ENCODE measurements at regions not wholly inside any gene's neighbourhood (a gene's known extent, or its start where the extent isn't known, plus 50 kb on each side); places are given as distances from the start of the nearest gene placed in this dataset.

GRCh38 chr6:97669191-97670031 lies 386.4 kb upstream of the MMS22L start:
- DNase-seq = peak; percentile 15
- Histone ChIP-seq H2AFZ (ENCODE audit: low read depth) (peak overlapping the region; percentile 61; the same call in 1 of the 2 replicates), H3K9me3 (no peaks in the 10 kb centered on the region), H3K4me2 (no peak overlapping the region), H3K4me1 (ENCODE audit: control insufficient read depth in 1 of 2, insufficient read depth in 2 of 2, low read depth in 1 of 2, low read length in 1 of 2) (peaks cover 0 to 10% of the 10 kb centered on the region in 2 experiments; a peak in 1 of 4 replicates), H3K9me2 (0 out of 2 replicates have a peak, but pooled peaks cover 3% of the 10 kb centered on the region), H3F3A (replicated peaks; ENCODE audit: insufficient read depth) (peaks cover 3% of the 10 kb centered on the region), H3K9ac (no peak overlapping the region), H3K4me3 (ENCODE audit: low read depth in 2 of 2, low read length in 1 of 2) (no peak overlapping the region), H4K20me1 (ENCODE audit: insufficient read depth) (no peaks in the 10 kb centered on the region), H3K36me3 (replicated peaks in 1 of 2; ENCODE audit: control insufficient read depth in 1 of 2, insufficient read depth in 2 of 2, low read length in 1 of 2) (no peaks in the 10 kb centered on the region), H3K27ac (ENCODE audit: low read depth in 2 of 2, low read length in 1 of 2) (no peak overlapping the region), H3K79me2 (ENCODE audit: insufficient read depth) (no peaks in the 10 kb centered on the region), H3K27me3 (ENCODE audit: insufficient read depth) (no peaks in the 10 kb centered on the region)
- POLR2A ChIA-PET = no interaction called here
- WGBS (ENCODE audit: low lambda C conversion rate) = 63% methylated on average over 15 of the region's 15 CpGs
- TF ChIP-seq GATA2 (CRISPR knock-in tag; IDR thresholded peaks at IDR 0.05) = no peak; the same call in 1 of the 2 replicates
- TF ChIP-seq NRF1 (IDR thresholded peaks at IDR 0.05; ENCODE audit: low read depth, low read length) = no peak
- TF ChIP-seq FOSL2 (IDR thresholded peaks at IDR 0.05; ENCODE audit: borderline replicate concordance, low read depth) = 0 out of 2 replicates have a peak, but pooled peaks have one; percentile 16
- no peak for TF ChIP-seq RFX5 (IDR thresholded peaks at IDR 0.05; ENCODE audit: low read length)
- no peak for TF ChIP-seq ZBTB33 (IDR thresholded peaks at IDR 0.05; ENCODE audit: borderline replicate concordance, low read depth)
- TF ChIP-seq EZH2phosphoT487 (IDR thresholded peaks at IDR 0.05; ENCODE audit: borderline replicate concordance, low read depth) = no peak
- 0 out of 2 replicates have a peak, but pooled peaks have one; percentile 7 for TF ChIP-seq JUND (IDR thresholded peaks at IDR 0.05)
- TF ChIP-seq ELF1 (IDR thresholded peaks at IDR 0.05) = no peak
- no peak for TF ChIP-seq FOXM1 (IDR thresholded peaks at IDR 0.05; ENCODE audit: low read depth)
- TF ChIP-seq CHD2 (IDR thresholded peaks at IDR 0.05; ENCODE audit: low read length, partially characterized antibody) = no peak
- no peak for TF ChIP-seq RAD21 (IDR thresholded peaks at IDR 0.05; ENCODE audit: low read length)
- no peak for TF ChIP-seq TAF1 (IDR thresholded peaks at IDR 0.05; ENCODE audit: borderline replicate concordance, low read depth, low read length)
- no peak for TF ChIP-seq MXI1 (IDR thresholded peaks at IDR 0.05; ENCODE audit: low read depth, low read length)
- no peak for TF ChIP-seq MEF2A (IDR thresholded peaks at IDR 0.05; ENCODE audit: borderline replicate concordance, low read depth)
- no peak for TF ChIP-seq TEAD4 (IDR thresholded peaks at IDR 0.05; ENCODE audit: borderline replicate concordance, insufficient read depth)
- CTCF ChIA-PET = no interaction called here

- Histone ChIP-seq H3K36me3 (replicated peaks in 1 of 2; ENCODE audit: control insufficient read depth in 1 of 2, insufficient read depth in 2 of 2, low read length in 1 of 2) (no peaks in the 10 kb centered on the region), H3K27ac (ENCODE audit: low read depth in 2 of 2, low read length in 1 of 2) (no peak overlapping the region), H2AFZ (ENCODE audit: low read depth) (no peak overlapping the region), H3K4me1 (ENCODE audit: control insufficient read depth in 1 of 2, insufficient read depth in 2 of 2, low read depth in 1 of 2, low read length in 1 of 2) (0 out of 4 replicates have a peak, but pooled peaks cover 0 to 6% of the 10 kb centered on the region in 2 experiments), H3F3A (replicated peaks; ENCODE audit: insufficient read depth) (peaks cover 3% of the 10 kb centered on the region), H3K4me2 (no peak overlapping the region), H3K27me3 (ENCODE audit: insufficient read depth) (no peaks in the 10 kb centered on the region), H4K20me1 (ENCODE audit: insufficient read depth) (no peaks in the 10 kb centered on the region), H3K9me3 (no peaks in the 10 kb centered on the region), H3K9ac (no peak overlapping the region), H3K4me3 (ENCODE audit: low read depth in 2 of 2, low read length in 1 of 2) (no peak overlapping the region), H3K79me2 (ENCODE audit: insufficient read depth) (no peaks in the 10 kb centered on the region), H3K9me2 (0 out of 2 replicates have a peak, but pooled peaks cover 3% of the 10 kb centered on the region)
- 75% methylated on average over 3 of the region's 3 CpGs for WGBS (ENCODE audit: low lambda C conversion rate)
- no peak for DNase-seq
- ChIA-PET POLR2A (no interaction called here), CTCF (no interaction called here)
- no peak for TF ChIP-seq RFX5 (IDR thresholded peaks at IDR 0.05; ENCODE audit: low read length)
- TF ChIP-seq GABPA (IDR thresholded peaks at IDR 0.05; ENCODE audit: low read depth) = no peak
- TF ChIP-seq NRF1 (IDR thresholded peaks at IDR 0.05; ENCODE audit: low read depth, low read length) = no peak
- TF ChIP-seq ZBTB33 (IDR thresholded peaks at IDR 0.05; ENCODE audit: borderline replicate concordance, low read depth) = no peak
- TF ChIP-seq FOXJ3 (CRISPR knock-in tag; IDR thresholded peaks at IDR 0.05) = no peak
- no peak for TF ChIP-seq FOXM1 (IDR thresholded peaks at IDR 0.05; ENCODE audit: low read depth)
- no peak for TF ChIP-seq MEF2A (IDR thresholded peaks at IDR 0.05; ENCODE audit: borderline replicate concordance, low read depth)
- no peak for TF ChIP-seq SMC3 (IDR thresholded peaks at IDR 0.05; ENCODE audit: low read depth, low read length)
These were observed 391.8 kb upstream of the MMS22L start for GRCh38 chr6:97674802-97675201.
